SK-N-SH (cell line): ENCODE measurements at regions not wholly inside any gene's neighbourhood (a gene's known extent, or its start where the extent isn't known, plus 50 kb on each side); places are given as distances from the start of the nearest gene placed in this dataset.
A peak's percentile ranks its signal among the peaks of the same experiment; 100 is the strongest.

Experiments
- CTCF ChIA-PET: fragments of 300-600, 350-600 bp; formaldehyde crosslinking; extraction: SDS; loops from one replicate; lab custom pipeline; 2021; lab: Yijun Ruan, JAX
- POLR2A ChIA-PET: fragments of 350-600 bp; sonication (Branson Sonifier 250); formaldehyde crosslinking; extraction: SDS; loops from one replicate; lab custom pipeline; 2020; ENCODE audit warnings: antibody characterized with exemption, inconsistent platforms; lab: Yijun Ruan, JAX
- DNase-seq: peaks from one replicate; pipeline ENCODE4 v3.0.0; 2012
- H2AFZ ChIP-seq: fragments of 200-600 bp; sonication (generic); 2 replicates; pipeline ENCODE4 v1.8.1; 2016; ENCODE audit warnings: antibody characterized with exemption, mild to moderate bottlenecking, low read depth
- H3F3A ChIP-seq: fragments of 200-600 bp; sonication (generic); replicated peaks from 2 replicates; pipeline ENCODE3; 2016; ENCODE audit warnings: antibody characterized with exemption, mild to moderate bottlenecking; ENCODE audit not compliant: insufficient read depth
- H3K27ac ChIP-seq, 2 experiments: fragments of 200-500 bp in 1 of 2; fragments of 200-600 bp in 1 of 2; sonication (Bioruptor generic) in 1 of 2; sonication (generic), shearing (Covaris generic) in 1 of 2; 2 replicates each; pipeline versions ENCODE4 v1.5.1 to v1.6.1; 2014 to 2016; ENCODE audit warnings: low read depth in 2 of 2, inconsistent platforms in 1 of 2, low read length in 1 of 2, mild to moderate bottlenecking in 1 of 2, mixed read lengths in 1 of 2
- H3K27me3 ChIP-seq: fragments of 200-600 bp; sonication (generic), shearing (Covaris generic); 2 replicates; pipeline ENCODE4 v1.6.1; 2016; ENCODE audit warnings: mixed run types; ENCODE audit not compliant: insufficient read depth
- H3K36me3 ChIP-seq, 2 experiments: fragments of 200-500 bp in 1 of 2; fragments of 200-600 bp in 1 of 2; sonication (Bioruptor generic) in 1 of 2; sonication (generic) in 1 of 2; replicated peaks in 1 of 2; 2 replicates each; pipeline versions ENCODE3 to v1.5.1; 2014 to 2016; ENCODE audit warnings: low read length in 1 of 2, mild to moderate bottlenecking in 1 of 2; ENCODE audit not compliant: insufficient read depth in 2 of 2, control insufficient read depth in 1 of 2
- H3K4me1 ChIP-seq, 2 experiments: fragments of 200-500 bp in 1 of 2; fragments of 200-600 bp in 1 of 2; sonication (Bioruptor generic) in 1 of 2; sonication (generic), shearing (Covaris generic) in 1 of 2; 2 replicates each; pipeline versions ENCODE4 v1.5.1 to v1.6.1; 2014 to 2016; ENCODE audit warnings: low read depth in 1 of 2, low read length in 1 of 2, mixed run types in 1 of 2; ENCODE audit not compliant: insufficient read depth in 2 of 2, control insufficient read depth in 1 of 2
- H3K4me2 ChIP-seq: fragments of 200-600 bp; sonication (generic), shearing (Covaris generic); 2 replicates; pipeline ENCODE4 v1.6.1; 2017; ENCODE audit warnings: mixed run types
- H3K4me3 ChIP-seq, 2 experiments: fragments of 200-500 bp in 1 of 2; fragments of 200-600 bp in 1 of 2; sonication (Bioruptor generic) in 1 of 2; sonication (generic), shearing (Covaris generic) in 1 of 2; 2 replicates each; pipeline versions ENCODE4 v1.5.1 to v1.8.1; 2014 to 2016; ENCODE audit warnings: low read depth in 2 of 2, inconsistent platforms in 1 of 2, low read length in 1 of 2, mild to moderate bottlenecking in 1 of 2, mixed read lengths in 1 of 2, moderate library complexity in 1 of 2
- H3K79me2 ChIP-seq: fragments of 200-600 bp; sonication (generic); 2 replicates; pipeline ENCODE4 v1.8.1; 2017; ENCODE audit warnings: mild to moderate bottlenecking; ENCODE audit not compliant: insufficient read depth
- H3K9ac ChIP-seq: fragments of 200-600 bp; sonication (generic); 2 replicates; pipeline ENCODE4 v1.6.1; 2017; ENCODE audit warnings: mixed run types
- H3K9me2 ChIP-seq: fragments of 200-600 bp; sonication (generic); 2 replicates; pipeline ENCODE4 v1.6.1; 2017; ENCODE audit warnings: mixed run types
- H3K9me3 ChIP-seq: fragments of 200-600 bp; sonication (generic); 2 replicates; pipeline ENCODE4 v1.6.1; 2017; ENCODE audit warnings: mixed run types, mild to moderate bottlenecking, moderate library complexity
- H4K20me1 ChIP-seq: fragments of 200-600 bp; sonication (generic); 2 replicates; pipeline ENCODE4 v1.6.1; 2017; ENCODE audit warnings: mild to moderate bottlenecking, mixed run types; ENCODE audit not compliant: insufficient read depth
- CHD2 ChIP-seq: fragments of 150-350 bp; IDR thresholded peaks from 2 replicates; pipeline ENCODE4 v1.6.1; 2018; ENCODE audit warnings: low read length; ENCODE audit not compliant: partially characterized antibody
- EZH2phosphoT487 ChIP-seq: fragments of 200-600 bp; sonication (generic); IDR thresholded peaks from 2 replicates; pipeline ENCODE4 v1.6.1; 2017; ENCODE audit warnings: low read depth, mixed run types, mild to moderate bottlenecking, antibody characterized with exemption, moderate library complexity, borderline replicate concordance
- FOXM1 ChIP-seq: IDR thresholded peaks from 2 replicates; pipeline ENCODE4 v1.4.0; 2012; ENCODE audit warnings: low read depth, mild to moderate bottlenecking
- GABPA ChIP-seq: IDR thresholded peaks from 2 replicates; pipeline ENCODE4 v1.4.0; 2012; ENCODE audit warnings: low read depth, mild to moderate bottlenecking
- GATA2 ChIP-seq: sonication (generic); formaldehyde crosslinking; IDR thresholded peaks from 2 replicates; pipeline ENCODE4 v1.5.0; 2020; ENCODE audit warnings: mild to moderate bottlenecking, missing genetic modification reagents
- JUND ChIP-seq: IDR thresholded peaks from 2 replicates; pipeline ENCODE4 v1.4.0; 2012
- MEF2A ChIP-seq: IDR thresholded peaks from 2 replicates; pipeline ENCODE4 v1.4.0; 2012; ENCODE audit warnings: low read depth, borderline replicate concordance
- NFIC ChIP-seq: IDR thresholded peaks from 2 replicates; pipeline ENCODE4 v1.4.0; 2012; ENCODE audit warnings: borderline replicate concordance
- PBX3 ChIP-seq: IDR thresholded peaks from 2 replicates; pipeline ENCODE4; 2012
- POLR2AphosphoS5 ChIP-seq: IDR thresholded peaks from 2 replicates; pipeline ENCODE4 v1.6.1; 2012; ENCODE audit warnings: low read depth, low read length
- RCOR1 ChIP-seq: fragments of 150-350 bp; IDR thresholded peaks from 2 replicates; pipeline ENCODE4 v1.6.1; 2017; ENCODE audit warnings: antibody characterized with exemption, low read length
- REST ChIP-seq: IDR thresholded peaks from 2 replicates; pipeline ENCODE4 v1.6.1; 2012; ENCODE audit warnings: mild to moderate bottlenecking, low read depth, low read length, moderate library complexity
- RFX5 ChIP-seq: IDR thresholded peaks from 2 replicates; pipeline ENCODE4 v1.6.1; 2012; ENCODE audit warnings: mild to moderate bottlenecking, improper control_type of control experiment, low read length
- SIN3A ChIP-seq: IDR thresholded peaks from 2 replicates; pipeline ENCODE4 v1.6.1; 2012; ENCODE audit warnings: low read depth, mild to moderate bottlenecking, low read length, moderate library complexity, borderline replicate concordance
- TAF1 ChIP-seq: IDR thresholded peaks from 2 replicates; pipeline ENCODE4 v1.6.1; 2012; ENCODE audit warnings: low read depth, mild to moderate bottlenecking, low read length, moderate library complexity, borderline replicate concordance
- YY1 ChIP-seq: IDR thresholded peaks from 2 replicates; pipeline ENCODE4 v1.4.0; 2012; ENCODE audit warnings: low read depth, mild to moderate bottlenecking
- WGBS: methylation state at CpG from one replicate; pipeline ENCODE4 v1.1.6; 2017; ENCODE audit warnings: low lambda C conversion rate; 5-methylcytosine and 5-hydroxymethylcytosine counted together
- TF ChIP-seq, protein P1 (sequence below): fragments of 150-350 bp; IDR thresholded peaks from 2 replicates; pipeline ENCODE4 v1.6.1; 2016; ENCODE audit warnings: mild to moderate bottlenecking, low read depth, low read length
- TF ChIP-seq, protein P2 (sequence below): fragments of 200-600 bp; sonication (generic); IDR thresholded peaks from 2 replicates; pipeline ENCODE4 v1.6.1; 2017; ENCODE audit warnings: antibody characterized with exemption, mild to moderate bottlenecking, moderate library complexity

- Histone ChIP-seq H3K4me1 (no peaks in the 10 kb centered on the region; a peak in 1 of 4 replicates), H3K9me2 (no peaks in the 10 kb centered on the region), H3K9me3 (no peaks in the 10 kb centered on the region), H4K20me1 (no peaks in the 10 kb centered on the region), H3K79me2 (no peaks in the 10 kb centered on the region), H3K4me3 (no peak overlapping the region), H3K4me2 (no peak overlapping the region), H3K27me3 (no peaks in the 10 kb centered on the region), H3K9ac (no peak overlapping the region), H3K36me3 (no peaks in the 10 kb centered on the region), H3K27ac (no peak overlapping the region; a peak in 1 of 4 replicates), H2AFZ (no peak overlapping the region), H3F3A (no peaks in the 10 kb centered on the region)
- DNase-seq = no peak
- CTCF ChIA-PET = interaction anchor here (1.6 kb wide), 1 partner anchor 9 kb away, joined by 5 read pairs; no protein-coding TSS in a partner anchor
- WGBS = 37% methylated on average over 2 of the region's 2 CpGs
- POLR2A ChIA-PET = no interaction called here
- peak; percentile 46 for TF ChIP-seq GATA2 (CRISPR knock-in tag)
- no peak for TF ChIP-seq EZH2phosphoT487
These were observed 436.6 kb upstream of the OPRM1 start for GRCh38 chr6:153602401-153602800.

GRCh38 chr6:153599901-153600300 lies 439.1 kb upstream of the OPRM1 start:
- 13% methylated on average over 1 of the region's 1 CpG for WGBS
- TF ChIP-seq, protein P1, sequence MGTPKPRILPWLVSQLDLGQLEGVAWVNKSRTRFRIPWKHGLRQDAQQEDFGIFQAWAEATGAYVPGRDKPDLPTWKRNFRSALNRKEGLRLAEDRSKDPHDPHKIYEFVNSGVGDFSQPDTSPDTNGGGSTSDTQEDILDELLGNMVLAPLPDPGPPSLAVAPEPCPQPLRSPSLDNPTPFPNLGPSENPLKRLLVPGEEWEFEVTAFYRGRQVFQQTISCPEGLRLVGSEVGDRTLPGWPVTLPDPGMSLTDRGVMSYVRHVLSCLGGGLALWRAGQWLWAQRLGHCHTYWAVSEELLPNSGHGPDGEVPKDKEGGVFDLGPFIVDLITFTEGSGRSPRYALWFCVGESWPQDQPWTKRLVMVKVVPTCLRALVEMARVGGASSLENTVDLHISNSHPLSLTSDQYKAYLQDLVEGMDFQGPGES = no peak
- TF ChIP-seq CHD2 (no peak), RFX5 (no peak), GATA2 (CRISPR knock-in tag) (no peak), TAF1 (no peak), PBX3 (no peak), REST (no peak), SIN3A (no peak), POLR2AphosphoS5 (no peak), NFIC (no peak), MEF2A (no peak), YY1 (no peak), RCOR1 (no peak), EZH2phosphoT487 (no peak), GABPA (no peak), JUND (no peak), FOXM1 (no peak)
- TF ChIP-seq, protein P2, sequence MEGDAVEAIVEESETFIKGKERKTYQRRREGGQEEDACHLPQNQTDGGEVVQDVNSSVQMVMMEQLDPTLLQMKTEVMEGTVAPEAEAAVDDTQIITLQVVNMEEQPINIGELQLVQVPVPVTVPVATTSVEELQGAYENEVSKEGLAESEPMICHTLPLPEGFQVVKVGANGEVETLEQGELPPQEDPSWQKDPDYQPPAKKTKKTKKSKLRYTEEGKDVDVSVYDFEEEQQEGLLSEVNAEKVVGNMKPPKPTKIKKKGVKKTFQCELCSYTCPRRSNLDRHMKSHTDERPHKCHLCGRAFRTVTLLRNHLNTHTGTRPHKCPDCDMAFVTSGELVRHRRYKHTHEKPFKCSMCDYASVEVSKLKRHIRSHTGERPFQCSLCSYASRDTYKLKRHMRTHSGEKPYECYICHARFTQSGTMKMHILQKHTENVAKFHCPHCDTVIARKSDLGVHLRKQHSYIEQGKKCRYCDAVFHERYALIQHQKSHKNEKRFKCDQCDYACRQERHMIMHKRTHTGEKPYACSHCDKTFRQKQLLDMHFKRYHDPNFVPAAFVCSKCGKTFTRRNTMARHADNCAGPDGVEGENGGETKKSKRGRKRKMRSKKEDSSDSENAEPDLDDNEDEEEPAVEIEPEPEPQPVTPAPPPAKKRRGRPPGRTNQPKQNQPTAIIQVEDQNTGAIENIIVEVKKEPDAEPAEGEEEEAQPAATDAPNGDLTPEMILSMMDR = no peak

More at GRCh38 chr6:153599901-153600300, 439.1 kb upstream of the OPRM1 start:
- Histone ChIP-seq H3K79me2 (no peaks in the 10 kb centered on the region), H3K4me1 (no peaks in the 10 kb centered on the region; a peak in 1 of 4 replicates), H4K20me1 (no peaks in the 10 kb centered on the region), H3F3A (no peaks in the 10 kb centered on the region), H3K27me3 (no peaks in the 10 kb centered on the region), H3K36me3 (no peaks in the 10 kb centered on the region), H3K9ac (no peak overlapping the region), H3K4me2 (no peak overlapping the region), H3K9me2 (no peaks in the 10 kb centered on the region), H2AFZ (no peak overlapping the region), H3K4me3 (no peak overlapping the region), H3K27ac (peak overlapping the region in 1 of 2 experiments; percentile 28; a peak in 1 of 4 replicates), H3K9me3 (no peaks in the 10 kb centered on the region)
- ChIA-PET POLR2A (no interaction called here), CTCF (no interaction called here)
- DNase-seq = no peak
